Right ventricle myocardium inferior (tissue), 1 donor: ENCODE measurements at regions not wholly inside any gene's neighbourhood (a gene's known extent, or its start where the extent isn't known, plus 50 kb on each side); places are given as distances from the start of the nearest gene placed in this dataset.
"Not testable (repeated sequence)": the region's sequence is repeated elsewhere in the genome, so short reads cannot be mapped to it uniquely, and the experiment has no call there.

ENCODE experiments used
- ATAC-seq: fragments of 200-7000 bp; cut with Tn5 transposase; one replicate; pipeline ENCODE4 v1.9.1; 2020; ENCODE audit warnings: mild to moderate bottlenecking, moderate library complexity
- DNase-seq: peaks from one replicate; pipeline ENCODE4 v3.0.0; 2021; ENCODE audit errors: missing footprints
- intact Hi-C: fragments of 100-400 bp; cut with DNase I; formaldehyde crosslinking; loops from one replicate; pipeline ENCODE4 v1.11.0; 2022
- donor health status: DM: no; HTN: yes; CAD: no; lungs with severe emphysema.

DNA sequence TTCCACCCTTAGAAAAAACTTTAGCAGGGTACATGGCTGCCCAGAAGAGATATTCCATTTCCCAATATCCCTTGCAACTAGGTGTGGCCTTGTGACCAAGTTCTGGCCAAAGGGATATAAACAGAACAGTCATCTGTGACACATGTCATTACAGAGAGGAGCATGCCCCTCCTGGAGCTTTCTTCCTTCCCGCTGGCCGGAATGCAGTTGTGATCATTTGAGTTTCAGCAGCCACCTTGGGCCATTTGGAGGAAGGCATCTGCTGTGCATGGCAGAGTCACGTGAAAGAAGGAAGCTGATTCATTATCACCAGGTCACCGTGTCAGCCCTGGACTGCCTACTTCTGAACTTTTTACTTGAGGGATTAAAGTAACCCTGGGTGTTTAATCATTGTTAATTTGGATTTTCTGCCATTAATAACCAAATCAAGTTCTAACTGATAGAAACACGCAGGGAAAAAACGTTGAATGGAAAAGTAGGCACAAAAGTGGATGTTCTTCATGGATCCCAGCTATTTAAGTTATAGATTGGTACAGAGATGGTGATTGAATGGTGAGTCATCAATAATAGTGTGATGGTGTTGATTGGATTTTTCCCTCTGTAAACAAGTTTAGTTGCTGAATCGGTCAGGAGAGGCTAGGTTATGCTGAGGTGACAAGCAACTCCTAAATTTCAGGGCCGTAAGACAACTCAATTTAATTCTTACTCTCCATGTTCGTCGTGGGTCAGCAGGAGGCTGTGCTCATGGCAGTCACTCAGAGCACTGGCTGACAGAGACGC, 80.7 kb upstream of the CCDC167 start:
- DNase-seq, result no peak
- ATAC-seq, result no peak
- intact Hi-C loops, result no loop called here

DNA sequence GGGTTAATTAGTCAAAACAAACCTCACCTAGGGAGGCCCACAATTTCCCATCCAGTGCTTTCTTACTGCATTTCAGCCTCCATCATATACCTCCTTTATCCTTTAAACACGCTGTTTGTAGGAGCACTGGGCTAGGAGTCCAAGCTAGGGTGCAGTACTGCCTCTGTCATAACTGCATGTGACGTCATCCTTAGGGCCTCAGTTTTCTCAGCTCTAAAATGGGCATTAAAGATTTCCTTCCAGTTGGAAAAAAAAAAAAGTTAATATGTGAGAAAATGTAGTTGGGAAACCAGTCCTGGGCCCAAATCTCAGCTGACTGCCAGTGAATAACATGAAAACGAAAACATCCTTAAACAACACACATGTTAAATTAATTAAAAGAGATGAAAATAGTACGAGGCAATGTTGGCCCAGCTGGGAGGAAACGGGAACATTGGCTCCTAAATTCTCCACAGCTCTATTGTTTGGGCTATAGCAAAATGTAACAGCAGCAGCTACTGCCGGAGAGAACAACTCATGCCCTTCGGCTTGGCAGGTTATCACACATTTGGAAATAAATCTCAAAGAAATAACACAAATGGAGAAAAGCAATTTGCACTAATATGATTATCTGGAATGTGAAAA, 79.9 kb upstream of the CCDC167 start:
- no peak for DNase-seq
- intact Hi-C loops, result no loop called here
- ATAC-seq, result no peak

DNA sequence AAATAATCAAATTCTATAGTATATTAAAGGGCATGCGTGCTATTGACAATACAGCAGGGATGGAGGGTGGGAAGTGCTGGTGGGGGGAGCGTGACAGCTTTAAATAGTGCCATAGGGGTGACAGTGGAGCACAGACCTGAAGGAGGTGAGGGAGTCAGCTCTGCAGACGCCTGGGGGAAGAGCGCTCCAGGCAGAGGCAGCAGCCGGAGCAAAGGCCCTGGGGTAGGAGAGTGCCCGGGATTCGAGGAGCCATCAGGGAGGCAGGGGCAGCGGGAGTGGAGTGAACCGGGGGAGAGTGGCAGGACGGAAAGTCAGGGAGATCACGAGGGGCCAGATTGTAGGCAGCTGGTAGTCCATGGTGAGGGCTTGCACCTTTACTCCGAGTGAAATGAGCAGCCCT, 78.4 kb upstream of the CCDC167 start:
- intact Hi-C loops, result no loop called here
- ATAC-seq, result no peak
- DNase-seq, result no peak

DNA sequence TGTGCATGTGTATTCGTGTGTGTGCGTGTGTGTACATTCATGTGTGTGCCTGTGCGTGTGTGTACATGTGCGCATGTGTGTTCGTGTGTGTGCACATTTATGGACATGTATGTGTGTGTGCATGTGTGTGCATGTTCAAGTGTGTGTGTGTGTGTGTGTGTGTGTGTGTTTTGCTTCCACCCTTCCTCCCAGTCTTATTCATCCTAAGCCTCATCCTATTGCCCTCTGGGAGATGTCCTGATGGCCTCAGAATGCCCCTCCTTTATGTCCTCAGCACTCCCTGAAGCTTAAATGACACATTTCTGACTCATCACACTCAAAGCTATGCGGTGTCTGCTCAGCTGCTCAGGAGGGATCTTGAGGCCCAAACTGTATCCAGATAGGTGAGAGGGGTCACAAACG, 76.6 kb upstream of the CCDC167 start:
- ATAC-seq, result no peak
- intact Hi-C loops, result no loop called here
- DNase-seq, result no peak

DNA sequence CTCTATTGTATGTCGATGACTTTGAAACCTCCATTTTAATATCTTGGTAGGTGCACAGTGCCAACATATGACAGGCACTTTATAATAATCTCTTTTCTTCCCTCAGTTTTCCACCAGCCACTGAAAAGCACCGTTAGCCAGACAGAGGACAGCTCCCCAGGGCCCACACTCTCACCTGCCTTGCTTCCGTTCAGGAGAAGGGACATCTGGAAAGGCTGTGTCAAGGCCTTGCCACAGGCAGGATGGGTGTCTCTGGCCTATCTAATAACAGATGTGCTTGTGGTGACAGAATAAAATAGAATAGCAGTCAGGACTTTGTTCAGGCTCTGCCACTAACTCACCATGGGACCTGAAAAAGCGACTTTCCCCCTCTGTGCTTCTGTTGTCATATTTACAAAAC, 75.5 kb upstream of the CCDC167 start:
- no peak for ATAC-seq
- intact Hi-C loops, result no loop called here

DNA sequence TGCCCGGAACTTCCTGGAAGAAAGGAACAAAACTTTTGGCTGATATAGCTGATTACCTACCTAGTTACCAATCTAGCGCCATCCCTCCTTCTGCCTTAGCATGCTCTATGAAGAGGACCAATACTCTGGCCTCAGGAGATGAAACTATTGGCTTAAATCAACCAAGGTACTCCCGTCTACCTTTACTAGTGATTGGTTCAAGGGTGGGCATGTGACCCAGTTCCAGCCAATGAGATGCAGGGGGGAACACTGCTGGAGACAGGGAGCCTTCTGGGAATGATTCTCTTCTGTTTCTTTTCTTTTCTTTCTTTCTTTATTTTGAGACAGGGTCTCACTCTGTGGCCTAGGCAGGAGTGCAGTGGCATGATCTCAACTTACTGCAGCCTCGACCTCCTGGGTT, 72.6 kb upstream of the CCDC167 start:
- no peak for DNase-seq
- ATAC-seq, result no peak
- intact Hi-C loops, result no loop called here

More for the DNA sequence above, 75.5 kb upstream of the CCDC167 start:
- no peak for DNase-seq

DNA sequence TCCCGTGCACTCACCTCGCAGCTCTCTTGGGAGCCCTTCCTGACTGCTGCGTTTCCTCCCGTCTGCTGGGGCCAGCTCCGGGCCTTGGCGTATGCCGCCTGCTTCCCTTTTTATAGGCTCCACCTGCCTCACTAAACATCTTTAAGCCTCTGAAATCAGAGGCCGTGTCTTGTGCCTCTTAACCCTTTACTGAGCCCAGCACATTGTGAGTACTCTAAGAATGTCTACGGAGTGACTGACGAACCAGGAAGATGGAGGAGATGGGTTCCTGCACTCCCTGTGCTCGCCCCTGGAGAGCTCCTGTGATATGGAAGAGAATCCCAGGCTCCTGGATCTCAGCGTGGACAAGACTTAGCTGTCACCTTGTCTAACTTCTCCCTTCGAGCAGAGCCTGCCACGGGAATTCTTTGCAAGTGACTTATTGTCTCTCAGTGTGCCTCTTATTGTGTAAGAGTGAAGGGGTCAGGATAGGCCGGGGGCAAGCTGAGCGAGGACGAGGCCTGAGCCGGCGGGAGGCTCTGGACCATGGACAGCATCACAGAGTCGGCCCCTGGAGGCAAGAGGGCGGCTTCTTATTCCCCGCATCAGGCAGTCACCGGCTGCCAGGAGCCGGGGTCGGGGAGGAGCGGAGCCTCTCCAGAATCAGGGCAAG, 70.9 kb upstream of the CCDC167 start:
- ATAC-seq, result no peak
- peak; percentile 39 for DNase-seq
- intact Hi-C loops, result no loop called here

DNA sequence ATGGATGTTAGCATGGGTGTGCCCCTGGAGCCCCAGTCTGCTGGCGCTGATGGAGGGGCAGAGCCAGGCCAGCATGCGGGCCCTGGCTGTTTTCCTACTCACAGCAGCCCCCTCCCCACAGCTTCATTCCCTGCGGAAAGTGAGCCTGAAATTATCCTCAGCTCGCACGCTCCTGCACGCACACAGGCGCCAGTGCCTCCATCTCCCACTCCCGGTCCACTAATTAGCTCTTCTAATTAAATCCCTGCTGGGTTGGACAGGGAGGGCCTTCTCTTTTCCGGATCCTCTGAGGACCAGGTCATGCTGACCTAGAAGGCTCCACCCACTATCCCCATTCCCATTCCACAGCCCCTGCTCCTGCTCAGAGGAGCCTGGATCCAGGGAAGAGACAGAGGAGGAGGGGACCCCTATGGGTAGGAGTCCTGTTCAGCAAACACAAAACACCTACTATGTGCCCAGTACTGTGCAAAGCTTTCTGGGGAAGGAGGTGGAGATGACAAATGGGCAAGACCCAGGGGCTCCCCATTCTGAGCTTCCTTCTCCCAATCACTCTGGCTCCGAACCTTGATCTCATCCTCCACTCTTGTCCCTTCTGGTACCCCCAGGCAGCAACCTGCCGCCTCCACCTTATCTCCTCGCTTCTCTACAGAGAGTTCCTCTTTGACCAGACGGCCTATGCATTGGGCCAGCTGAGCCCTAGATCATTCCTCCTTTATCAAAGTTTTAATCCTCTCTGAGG, 70.2 kb upstream of the CCDC167 start:
- DNase-seq (peak; percentile 59), ATAC-seq (no peak)
- intact Hi-C loops, result loop anchor here (5.0 to 10.0 kb wide), 3 partner anchors 125 to 243 kb away; partner anchors contain the start of gene MDGA1

DNA sequence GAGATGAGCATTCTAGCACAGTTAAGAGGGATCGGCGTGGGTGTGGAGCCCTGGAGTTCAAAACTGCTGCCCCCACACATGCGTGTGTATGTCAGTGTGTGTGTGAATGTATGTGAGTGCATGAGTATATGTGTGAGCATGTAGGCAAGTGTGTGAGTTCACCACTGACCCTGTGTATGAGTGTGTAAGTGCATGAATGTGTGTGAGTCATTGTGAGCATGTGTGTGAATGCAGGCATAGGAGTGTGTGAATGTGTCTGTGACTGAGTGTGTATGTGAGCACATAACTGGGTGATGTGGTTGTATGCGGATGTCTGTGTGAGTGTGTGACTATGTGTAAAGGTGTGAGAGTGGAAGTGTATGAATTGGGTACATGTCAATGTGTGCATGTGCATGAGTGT, 69.6 kb upstream of the CCDC167 start:
- intact Hi-C loops, result loop anchor here (5.0 to 10.0 kb wide), 3 partner anchors 125 to 242 kb away; partner anchors contain the start of gene MDGA1
- DNase-seq, result peak; percentile 27
- ATAC-seq, result no peak

DNA sequence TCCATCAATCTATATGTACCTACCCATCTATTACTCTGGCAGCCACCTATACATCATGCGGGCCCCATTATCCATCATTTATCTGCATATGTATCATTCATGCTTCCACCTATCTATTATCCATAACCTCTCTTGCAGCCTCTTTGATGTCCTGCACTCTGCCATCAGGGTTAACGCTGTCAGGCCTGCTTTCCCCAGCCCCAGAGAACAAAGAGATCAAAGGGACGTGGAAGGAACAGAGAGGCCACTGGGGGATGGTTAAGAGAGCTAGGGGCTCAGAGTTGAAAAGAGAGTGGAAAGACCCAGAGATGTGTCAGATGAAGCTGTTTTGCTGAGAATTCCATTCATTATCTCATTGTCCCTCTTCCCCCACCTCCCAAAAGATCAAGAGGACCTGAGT, 67.3 kb upstream of the CCDC167 start:
- DNase-seq, result no peak
- intact Hi-C loops, result loop anchor here (5.0 to 10.0 kb wide), 3 partner anchors 128 to 240 kb away; partner anchors contain the start of gene MDGA1
- ATAC-seq, result no peak

DNA sequence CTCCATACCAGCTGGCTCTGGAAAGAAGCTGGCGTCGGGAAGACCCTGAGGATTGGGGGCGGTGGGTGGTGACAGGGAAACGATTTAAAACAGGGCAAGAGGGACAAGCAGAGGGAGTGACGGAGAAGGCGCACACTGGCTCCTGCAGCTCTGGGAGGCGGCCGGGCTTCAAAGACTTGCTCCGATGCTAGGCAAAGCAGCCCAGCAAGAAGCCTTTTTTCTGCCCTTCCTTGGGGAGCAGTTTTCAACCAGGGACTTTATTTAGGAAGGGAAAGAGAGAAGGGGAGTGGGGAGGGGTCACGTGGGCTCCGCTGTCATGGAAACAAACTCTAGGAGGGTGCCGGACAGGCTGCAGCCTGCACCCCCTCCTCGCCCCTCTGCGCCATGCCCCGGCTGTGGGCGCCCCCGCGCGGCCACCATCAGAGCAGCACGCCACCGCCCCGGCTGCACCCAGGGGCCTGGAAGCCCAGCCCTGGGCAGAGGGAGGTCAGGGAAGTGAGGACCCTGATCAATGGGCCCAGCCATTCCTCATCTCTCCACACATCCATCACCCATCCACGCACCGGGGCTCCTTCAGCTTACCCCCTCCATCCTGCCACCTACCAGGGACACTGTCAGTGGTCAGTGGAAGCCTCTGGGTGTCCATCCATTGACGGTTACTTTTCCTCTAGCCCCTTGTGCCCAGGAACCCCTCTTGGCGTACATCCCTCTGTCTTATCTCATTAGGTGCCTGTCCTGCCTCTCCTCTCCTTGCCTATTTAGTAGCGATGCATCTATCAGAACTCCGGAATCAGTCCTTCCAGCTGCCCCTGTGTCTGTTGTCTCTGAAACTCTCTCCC, 66.6 kb upstream of the CCDC167 start:
- intact Hi-C loops, result loop anchor here (5.0 to 10.0 kb wide), 3 partner anchors 128 to 239 kb away; partner anchors contain the start of gene MDGA1
- DNase-seq (no peak), ATAC-seq (peak; percentile 77)

DNA sequence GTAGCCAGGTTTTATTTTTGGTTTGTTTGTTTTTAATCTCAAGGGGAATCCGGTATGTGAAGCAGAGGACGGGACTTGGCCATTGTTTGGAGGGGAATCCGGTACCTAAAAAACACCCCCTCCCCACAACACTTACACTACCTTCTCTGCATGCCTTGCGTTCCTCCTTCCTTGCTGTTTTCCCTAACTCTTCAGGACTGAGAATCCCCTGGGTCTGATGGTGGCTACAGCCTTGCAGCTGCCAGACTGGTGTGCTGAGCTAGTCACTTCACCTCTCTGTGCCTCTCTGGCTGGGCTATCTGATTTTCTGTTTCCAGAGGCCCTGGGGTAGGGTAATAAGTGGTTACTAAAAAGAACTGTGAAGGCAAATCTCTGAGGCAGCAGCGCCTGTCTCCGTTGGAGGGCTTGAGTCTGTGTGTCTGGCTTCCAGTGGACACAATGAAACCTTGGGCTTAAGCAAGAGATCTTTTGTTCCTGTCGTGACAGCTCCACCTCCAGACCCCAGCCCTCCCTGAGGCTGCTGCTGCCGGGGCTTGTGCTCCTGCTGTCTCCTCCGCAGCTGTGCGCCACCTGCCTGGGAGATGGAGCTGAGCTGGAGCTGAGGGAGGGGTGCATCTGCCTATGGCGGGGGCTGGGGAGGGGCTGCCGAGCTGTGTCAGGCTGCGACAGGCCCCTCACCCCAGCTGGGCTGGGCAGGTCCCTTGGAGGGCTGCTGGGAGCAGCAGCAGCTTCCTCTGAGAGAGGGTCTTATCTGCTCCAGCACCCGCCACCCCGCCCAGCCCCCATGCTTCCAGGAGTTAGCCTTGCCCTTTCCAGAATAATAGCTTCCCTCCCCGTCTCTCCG, 65.8 kb upstream of the CCDC167 start:
- ATAC-seq, result peak; percentile 13
- no peak for DNase-seq
- intact Hi-C loops, result loop anchor here (2.0 to 10.0 kb wide), 4 partner anchors 81 to 238 kb away; partner anchors contain the start of gene MDGA1

DNA sequence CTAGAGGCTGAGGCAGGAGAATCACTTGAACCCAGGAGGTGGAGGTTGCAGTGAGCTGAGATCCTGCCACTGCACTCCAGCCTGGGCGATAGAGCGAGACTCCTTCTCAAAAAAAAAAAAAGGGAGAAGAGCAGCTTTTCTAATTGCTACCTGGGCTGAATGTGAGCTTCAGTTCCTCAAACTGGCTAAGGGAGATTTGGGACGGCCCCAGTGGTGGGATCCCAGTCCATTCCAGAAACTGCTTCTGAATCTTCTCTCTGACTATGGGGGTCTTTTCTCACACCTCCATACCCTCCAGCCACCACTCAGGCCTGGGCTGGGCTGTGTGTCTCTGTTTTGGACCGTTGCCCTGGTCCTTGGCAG, 63.2 kb upstream of the CCDC167 start:
- not testable (repeated sequence) for DNase-seq, ATAC-seq
- intact Hi-C loops, result loop anchor here (10.0 kb wide), 1 partner anchor 132 kb away; the partner anchor contains the start of gene MDGA1

DNA sequence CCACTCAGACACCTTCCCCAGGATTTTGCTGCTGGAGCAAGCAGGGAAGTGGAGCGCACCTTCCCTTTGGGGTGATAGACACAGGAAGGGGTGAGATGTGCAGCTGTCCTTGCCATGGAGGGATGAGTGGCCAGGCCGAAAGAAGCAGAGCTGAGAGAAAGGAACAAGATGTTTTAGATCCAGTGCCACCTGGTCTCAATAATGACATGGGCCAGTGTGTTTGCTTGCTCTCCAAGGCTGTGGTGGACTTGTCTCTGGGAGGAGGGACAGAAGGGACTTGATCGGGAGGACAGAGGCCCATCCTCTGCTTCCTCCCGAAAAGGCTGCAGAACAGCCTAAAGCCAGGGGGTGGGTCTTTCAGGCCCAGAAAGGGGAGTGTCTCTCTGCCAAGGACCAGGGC, 61.7 kb upstream of the CCDC167 start:
- ATAC-seq (no peak), DNase-seq (no peak)
- intact Hi-C loops, result loop anchor here (10.0 kb wide), 1 partner anchor 133 kb away; the partner anchor contains the start of gene MDGA1

DNA sequence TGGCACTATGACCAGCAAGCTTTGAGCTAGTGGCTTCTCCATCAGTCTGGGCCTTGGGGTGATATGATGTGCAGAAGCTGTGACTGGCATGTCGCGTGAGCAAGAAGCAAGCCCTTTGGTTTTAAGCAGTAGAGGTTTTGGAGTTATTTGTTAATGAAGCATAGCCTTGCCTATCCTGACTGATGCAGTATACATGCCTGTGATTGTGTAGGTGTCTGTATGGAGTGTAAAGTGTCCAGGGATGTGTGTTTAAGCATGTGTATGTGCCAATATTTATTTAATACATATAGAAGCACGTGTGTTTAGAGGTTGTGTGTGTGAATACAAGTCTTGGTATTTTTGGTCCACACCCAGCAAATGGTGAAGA, 61.0 kb upstream of the CCDC167 start:
- intact Hi-C loops, result loop anchor here (10.0 kb wide), 1 partner anchor 134 kb away; the partner anchor contains the start of gene MDGA1
- DNase-seq (no peak), ATAC-seq (no peak)

DNA sequence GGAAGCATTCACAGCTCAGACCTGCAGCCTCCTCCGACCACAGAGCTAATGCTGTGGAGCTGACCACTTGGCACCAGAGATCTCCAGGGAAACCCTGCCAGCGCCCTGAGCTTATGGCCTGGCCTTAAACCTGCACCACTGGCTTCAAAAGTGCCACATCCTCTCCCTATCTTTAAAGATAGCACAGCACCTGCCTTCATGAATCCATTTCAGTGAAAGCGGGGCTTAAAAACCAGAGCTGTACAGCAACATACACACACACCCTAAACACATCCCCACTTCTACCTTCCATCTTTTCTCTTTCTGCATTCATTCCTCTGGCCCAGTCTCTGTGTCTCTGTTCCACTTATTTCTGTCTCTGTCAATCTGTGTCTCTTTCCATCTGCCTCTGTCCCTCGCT, 59.8 kb upstream of the CCDC167 start:
- DNase-seq, result no peak
- intact Hi-C loops, result no loop called here
- no peak for ATAC-seq

DNA sequence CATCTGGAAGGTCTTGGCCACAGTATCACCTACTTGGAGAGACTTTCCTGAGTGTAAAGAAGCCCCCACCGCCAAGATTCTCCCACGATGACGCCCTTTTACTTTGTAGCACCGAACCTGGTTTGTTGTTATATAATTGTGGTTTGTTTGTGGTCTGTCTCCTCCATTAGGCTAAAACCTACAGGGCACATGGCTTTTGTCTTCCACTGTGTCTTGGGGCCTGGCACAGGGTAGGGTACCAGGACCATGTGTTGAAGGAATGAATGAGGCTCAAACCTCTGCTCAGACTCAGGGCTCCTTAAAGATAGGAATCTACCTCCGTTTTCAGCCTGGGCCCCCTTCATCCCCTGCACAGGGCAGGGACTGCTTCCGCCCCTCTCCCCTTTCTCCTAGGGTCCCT, 59.4 kb upstream of the CCDC167 start:
- DNase-seq (no peak), ATAC-seq (no peak)
- intact Hi-C loops, result no loop called here
